Keratinocyte (primary cell): ENCODE measurements at regions not wholly inside any gene's neighbourhood (a gene's known extent, or its start where the extent isn't known, plus 50 kb on each side); places are given as distances from the start of the nearest gene placed in this dataset.

ENCODE experiments used
- CTCF ChIP-seq, 3 experiments: IDR thresholded peaks in 1 of 3; conservative IDR thresholded peaks in 1 of 3; optimal IDR thresholded peaks in 1 of 3; 2 replicates in 2 of 3; 3 replicates in 1 of 3; pipeline versions ENCODE3 to v1.5.1; 2011; ENCODE audit warnings: low read length in 3 of 3, mild to moderate bottlenecking in 3 of 3, moderate library complexity in 2 of 3, control low read depth in 1 of 3, inconsistent platforms in 1 of 3; ENCODE audit not compliant: insufficient read depth in 2 of 3; ENCODE audit errors: extremely low read depth in 1 of 3
- EZH2 ChIP-seq: IDR thresholded peaks from one replicate; pipeline ENCODE4 v1.6.1; 2012; ENCODE audit warnings: inconsistent platforms, mild to moderate bottlenecking, low read length, moderate library complexity

GRCh38 chr6:98041056-98041455 is 758.0 kb upstream of the MMS22L start:
- TF ChIP-seq CTCF (optimal IDR thresholded peaks at IDR 0.05 in 1 of 3, IDR thresholded peaks at IDR 0.05 in 1 of 3, conservative IDR thresholded peaks at IDR 0.05 in 1 of 3; ENCODE audit: extremely low read depth in 1 of 3, insufficient read depth in 2 of 3, low read length in 3 of 3) (no peak), EZH2 (no peak)
